GM12878 (cell line): ENCODE measurements at regions not wholly inside any gene's neighbourhood (a gene's known extent, or its start where the extent isn't known, plus 50 kb on each side); places are given as distances from the start of the nearest gene placed in this dataset.

Source experiments
- ATAC-seq: fragments of 200-7000 bp; cut with Tn5 transposase; 3 replicates; pipeline ENCODE4 v1.9.1; 2020; ENCODE audit warnings: mild to moderate bottlenecking, moderate library complexity
- BruUV-seq: library from RNA; stranded (reverse); fragments of 400-500 nt; replicated peaks from 2 replicates; lab custom pipeline; 2021; lab: Mats Ljungman, UMichigan
- CTCF ChIA-PET: fragments of 300-600 bp; sonication (Branson Sonifier 250); formaldehyde crosslinking; extraction: SDS; loops from one replicate; lab custom pipeline; 2021; ENCODE audit warnings: inconsistent platforms; lab: Yijun Ruan, JAX
- POLR2A ChIA-PET: fragments of 350-600 bp; formaldehyde crosslinking; extraction: SDS; loops from one replicate; lab custom pipeline; 2021; ENCODE audit warnings: inconsistent platforms; lab: Charles Lee
- RAD21 ChIA-PET: fragments of 300-600 bp; sonication (Branson Sonifier 250); formaldehyde crosslinking; loops from one replicate; lab custom pipeline; 2023; ENCODE audit warnings: antibody characterized with exemption; ENCODE audit not compliant: unreplicated experiment; lab: Charles Lee
- SMC1A ChIA-PET: fragments of 300-600 bp; sonication (Branson Sonifier 250); formaldehyde crosslinking; loops from one replicate; lab custom pipeline; 2023; ENCODE audit not compliant: unreplicated experiment, uncharacterized antibody; lab: Charles Lee
- DNase-seq: peaks from one replicate; pipeline ENCODE4 v3.0.0-alpha.2; 2011; ENCODE audit warnings: low read depth, low spot score
- FAIRE-seq: peaks from 3 replicates; lab custom pipeline; 2011; peaks lifted over from hg19 to GRCh38; lab: Jason Lieb, UNC
- H2AFZ ChIP-seq: 2 replicates; pipeline ENCODE4 v1.6.0; 2011; ENCODE audit warnings: low read depth, low read length, control low read depth; ENCODE audit not compliant: control insufficient read depth
- H3K27ac ChIP-seq: 2 replicates; pipeline ENCODE4 v1.5.1; 2011; ENCODE audit warnings: control low read depth; ENCODE audit not compliant: control insufficient read depth, insufficient read depth
- H3K27me3 ChIP-seq, 2 experiments: replicated peaks in 1 of 2; 2 replicates each; pipeline versions ENCODE4 v1.6.0 to v1.6.1; 2011; ENCODE audit warnings: low read length in 1 of 2; ENCODE audit not compliant: control insufficient read depth in 2 of 2, insufficient read depth in 2 of 2
- H3K36me3 ChIP-seq, 2 experiments: 2 replicates each; pipeline ENCODE4 v1.5.1; 2011; ENCODE audit warnings: low read length in 1 of 2; ENCODE audit not compliant: control insufficient read depth in 2 of 2, insufficient read depth in 2 of 2
- H3K4me1 ChIP-seq: 2 replicates; pipeline ENCODE4 v1.6.1; 2011; ENCODE audit warnings: mild to moderate bottlenecking, low read length, moderate library complexity, mixed read lengths; ENCODE audit not compliant: control insufficient read depth, insufficient read depth
- H3K4me2 ChIP-seq: 2 replicates; pipeline ENCODE4 v1.6.0; 2011; ENCODE audit warnings: control low read depth; ENCODE audit not compliant: control insufficient read depth, insufficient read depth
- H3K4me3 ChIP-seq: fragments of 200-600 bp; sonication (generic); 2 replicates; pipeline ENCODE4 v1.5.1; 2016
- H3K79me2 ChIP-seq: 2 replicates; pipeline ENCODE4 v1.6.0; 2011; ENCODE audit warnings: low read length; ENCODE audit not compliant: control insufficient read depth, insufficient read depth
- H3K9ac ChIP-seq: 2 replicates; pipeline ENCODE4 v1.8.0; 2011; ENCODE audit warnings: low read length, control low read depth, mixed read lengths; ENCODE audit not compliant: control insufficient read depth, insufficient read depth
- H3K9me3 ChIP-seq: replicated peaks from 3 replicates; pipeline ENCODE4 v1.5.1; 2011; ENCODE audit warnings: mild to moderate bottlenecking, low read length; ENCODE audit not compliant: control insufficient read depth, insufficient read depth
- H4K20me1 ChIP-seq: 2 replicates; pipeline ENCODE4 v1.6.0; 2011; ENCODE audit not compliant: control insufficient read depth, insufficient read depth
- BCL11A ChIP-seq: IDR thresholded peaks from 2 replicates; pipeline ENCODE4 v1.6.1; 2011; ENCODE audit warnings: low read depth, low read length
- E4F1 ChIP-seq: fragments of 450-650 bp; IDR thresholded peaks from 2 replicates; pipeline ENCODE4 v1.6.1; 2018; ENCODE audit warnings: borderline replicate concordance, mild to moderate bottlenecking; ENCODE audit not compliant: partially characterized antibody
- EZH2 ChIP-seq: IDR thresholded peaks from 2 replicates; pipeline ENCODE4 v1.6.1; 2012; ENCODE audit warnings: low read depth, mild to moderate bottlenecking, control low read depth, inconsistent platforms, low read length, borderline replicate concordance; ENCODE audit not compliant: control insufficient read depth
- HDAC2 ChIP-seq: fragments of 200-600 bp; sonication (generic); IDR thresholded peaks from 2 replicates; pipeline ENCODE4 v1.6.1; 2017
- LARP7 ChIP-seq: fragments of 450-650 bp; IDR thresholded peaks from 2 replicates; pipeline ENCODE4 v1.6.1; 2017; ENCODE audit warnings: mild to moderate bottlenecking
- MXI1 ChIP-seq: fragments of 150-350 bp; IDR thresholded peaks from 2 replicates; pipeline ENCODE4 v1.6.1; 2011; ENCODE audit warnings: low read depth, mild to moderate bottlenecking, inconsistent platforms, low read length, improper control_type of control experiment
- NKRF ChIP-seq: fragments of 450-650 bp; conservative IDR thresholded peaks from 2 replicates; pipeline ENCODE4 v1.6.1; 2017; ENCODE audit warnings: mild to moderate bottlenecking, moderate library complexity
- POLR2AphosphoS5 ChIP-seq: IDR thresholded peaks from 2 replicates; pipeline ENCODE4 v1.6.1; 2011; ENCODE audit warnings: mild to moderate bottlenecking, low read length, inconsistent platforms
- SPI1 ChIP-seq: IDR thresholded peaks from 2 replicates; pipeline ENCODE4 v1.6.1; 2011; ENCODE audit warnings: low read depth, mild to moderate bottlenecking, low read length, moderate library complexity, borderline replicate concordance; ENCODE audit not compliant: insufficient read depth
- USF2 ChIP-seq: IDR thresholded peaks from 2 replicates; pipeline ENCODE4 v1.6.1; 2011; ENCODE audit warnings: low read depth, low read length, improper control_type of control experiment, borderline replicate concordance
- ZBED1 ChIP-seq: IDR thresholded peaks from 2 replicates; pipeline ENCODE4 v1.6.1; 2016; ENCODE audit warnings: borderline replicate concordance
- WGBS: methylation state at CpG from one replicate; pipeline ENCODE4 v1.1.6; 2016; ENCODE audit warnings: low lambda C conversion rate; ENCODE audit not compliant: insufficient replicate concordance, insufficient coverage; ENCODE audit errors: missing lambda C conversion rate; 5-methylcytosine and 5-hydroxymethylcytosine counted together
- in situ Hi-C: fragments of 300-500 bp; cut with MboI; formaldehyde crosslinking; loops from 9 replicates; pipeline ENCODE4 v1.14.3; 2018; ENCODE audit warnings: mixed read lengths
- intact Hi-C: fragments of 100-400 bp; cut with micrococcal nuclease; formaldehyde crosslinking; loops from one replicate; pipeline ENCODE4 v1.14.2; 2022; ENCODE audit not compliant: unreplicated experiment

GRCh38 chr13:50485979-50486935 is 357.2 kb downstream of the DLEU7 start:
- no peaks in the 10 kb centered on the region for H3K79me2 ChIP-seq
- H3K36me3 ChIP-seq = no peaks in the 10 kb centered on the region
- 33% methylated on average over 8 of the region's 8 CpGs for WGBS
- TF ChIP-seq ZBED1 (no peak), EZH2 (no peak), HDAC2 (no peak), POLR2AphosphoS5 (no peak), USF2 (no peak), MXI1 (no peak), BCL11A (no peak), SPI1 (no peak), NKRF (no peak), LARP7 (no peak), E4F1 (no peak)
- TF ChIP-seq, all 136 proteins: peak for 0
- Histone ChIP-seq H3K27ac (no peak overlapping the region), H3K9ac (no peak overlapping the region), H3K27me3 (no peaks in the 10 kb centered on the region; a peak in 1 of 4 replicates), H3K9me3 (no peaks in the 10 kb centered on the region), H4K20me1 (no peaks in the 10 kb centered on the region), H3K4me2 (no peak overlapping the region), H3K4me1 (no peaks in the 10 kb centered on the region), H2AFZ (no peak overlapping the region), H3K4me3 (no peak overlapping the region)
- no peak for DNase-seq
- ChIA-PET POLR2A (no interaction called here), SMC1A (no interaction called here), RAD21 (no interaction called here), CTCF (no interaction called here)
- intact Hi-C loops = no loop called here
- ATAC-seq = no peak
- no TSS peak for BruUV-seq
- no peak for FAIRE-seq
- in situ Hi-C loops = no loop called here
